Activated T-helper 2 cell treated with anti-CD3 and anti-CD28 coated beads, Interferon-gamma antibody, Interleukin-2, Interleukin-4, amounts not matched to agents 10 μg/mL and 5 μg/mL and 100 μg/mL, durations not matched to agents 14 hours and 24 hours and 36 hours (primary cell): ENCODE measurements at regions not wholly inside any gene's neighbourhood (a gene's known extent, or its start where the extent isn't known, plus 50 kb on each side); places are given as distances from the start of the nearest gene placed in this dataset.

Source experiments
- DNase-seq: peaks from one replicate; pipeline ENCODE4 v3.0.0; 2021; ENCODE audit warnings: low spot score
- H3K27ac Mint-ChIP-seq: one replicate; pipeline ENCODE4 v1.8.0; 2021; ENCODE audit warnings: mixed read lengths
- H3K27me3 Mint-ChIP-seq: one replicate; pipeline ENCODE4 v1.8.0; 2021; ENCODE audit warnings: low read depth, mixed read lengths
- H3K36me3 Mint-ChIP-seq: one replicate; pipeline ENCODE4 v1.8.0; 2021; ENCODE audit warnings: low read depth, mixed read lengths
- H3K4me1 Mint-ChIP-seq: one replicate; pipeline ENCODE4 v1.8.0; 2021; ENCODE audit warnings: low read depth, mixed read lengths
- H3K4me3 Mint-ChIP-seq: one replicate; pipeline ENCODE4 v1.8.0; 2021; ENCODE audit warnings: low read depth, mild to moderate bottlenecking, moderate library complexity, mixed read lengths
- H3K9me3 Mint-ChIP-seq: one replicate; pipeline ENCODE4 v1.8.0; 2021; ENCODE audit warnings: mixed read lengths
- intact Hi-C: fragments of 100-400 bp; cut with micrococcal nuclease; formaldehyde crosslinking; loops from one replicate; pipeline ENCODE4 v1.15.1; 2023

- Mint-ChIP-seq H3K36me3 (no peaks in the 10 kb centered on the region), H3K4me3 (no peak overlapping the region), H3K27me3 (no peaks in the 10 kb centered on the region), H3K4me1 (no peaks in the 10 kb centered on the region), H3K9me3 (peaks cover 8% of the 10 kb centered on the region), H3K27ac (no peak overlapping the region)
- intact Hi-C loops: no loop called here
- no peak for DNase-seq
These were observed 1014.6 kb downstream of the DTWD2 start for GRCh38 chr5:117973785-117974184.

- Mint-ChIP-seq H3K4me3 (no peak overlapping the region), H3K27ac (no peak overlapping the region), H3K4me1 (no peaks in the 10 kb centered on the region), H3K36me3 (no peaks in the 10 kb centered on the region), H3K9me3 (peaks cover 7% of the 10 kb centered on the region), H3K27me3 (no peaks in the 10 kb centered on the region)
- intact Hi-C loops: no loop called here
- DNase-seq: no peak
These were observed 1032.5 kb downstream of the DTWD2 start for GRCh38 chr5:117955831-117956230.

- no peak overlapping the region for H3K4me3 Mint-ChIP-seq
- no peak for DNase-seq
These were observed 1034.0 kb downstream of the DTWD2 start for GRCh38 chr5:117954331-117954730.

GRCh38 chr5:117953272-117953671 is 1035.1 kb downstream of the DTWD2 start:
- H3K9me3 Mint-ChIP-seq: peaks cover 7% of the 10 kb centered on the region
- H3K4me3 Mint-ChIP-seq: no peak overlapping the region
- H3K36me3 Mint-ChIP-seq: no peaks in the 10 kb centered on the region
- intact Hi-C loops: no loop called here
- no peak overlapping the region for H3K27ac Mint-ChIP-seq
- no peaks in the 10 kb centered on the region for H3K4me1 Mint-ChIP-seq
- no peaks in the 10 kb centered on the region for H3K27me3 Mint-ChIP-seq
- DNase-seq: no peak

More at GRCh38 chr5:117954331-117954730, 1034.0 kb downstream of the DTWD2 start:
- no peak overlapping the region for H3K27ac Mint-ChIP-seq
- H3K36me3 Mint-ChIP-seq: no peaks in the 10 kb centered on the region
- H3K4me1 Mint-ChIP-seq: no peaks in the 10 kb centered on the region
- peaks cover 7% of the 10 kb centered on the region for H3K9me3 Mint-ChIP-seq
- H3K27me3 Mint-ChIP-seq: no peaks in the 10 kb centered on the region
- intact Hi-C loops: no loop called here

- Mint-ChIP-seq H3K4me3 (no peak overlapping the region), H3K27ac (no peak overlapping the region), H3K27me3 (no peaks in the 10 kb centered on the region), H3K36me3 (no peaks in the 10 kb centered on the region), H3K4me1 (no peaks in the 10 kb centered on the region), H3K9me3 (peaks cover 3% of the 10 kb centered on the region)
- DNase-seq: no peak
- intact Hi-C loops: no loop called here
These were observed 1040.5 kb downstream of the DTWD2 start for GRCh38 chr5:117947836-117948235.

- DNase-seq: no peak
- peaks cover under 1% of the 10 kb centered on the region for H3K9me3 Mint-ChIP-seq
- H3K4me3 Mint-ChIP-seq: no peak overlapping the region
- no peaks in the 10 kb centered on the region for H3K4me1 Mint-ChIP-seq
- no peaks in the 10 kb centered on the region for H3K27me3 Mint-ChIP-seq
- intact Hi-C loops: no loop called here
- no peaks in the 10 kb centered on the region for H3K36me3 Mint-ChIP-seq
- no peak overlapping the region for H3K27ac Mint-ChIP-seq
These were observed 1041.2 kb downstream of the DTWD2 start for GRCh38 chr5:117947121-117947520.

GRCh38 chr5:117945258-117945657 is 1043.1 kb downstream of the DTWD2 start:
- Mint-ChIP-seq H3K27me3 (no peaks in the 10 kb centered on the region), H3K9me3 (no peaks in the 10 kb centered on the region)

GRCh38 chr5:117943541-117943940 is 1044.8 kb downstream of the DTWD2 start:
- H3K36me3 Mint-ChIP-seq: no peaks in the 10 kb centered on the region
- H3K27me3 Mint-ChIP-seq: no peaks in the 10 kb centered on the region
- no peaks in the 10 kb centered on the region for H3K4me1 Mint-ChIP-seq
- no peaks in the 10 kb centered on the region for H3K9me3 Mint-ChIP-seq
- no peak for DNase-seq
- no peak overlapping the region for H3K27ac Mint-ChIP-seq
- H3K4me3 Mint-ChIP-seq: no peak overlapping the region
- intact Hi-C loops: no loop called here

More at GRCh38 chr5:117945258-117945657, 1043.1 kb downstream of the DTWD2 start:
- H3K36me3 Mint-ChIP-seq: no peaks in the 10 kb centered on the region
- no peaks in the 10 kb centered on the region for H3K4me1 Mint-ChIP-seq
- H3K4me3 Mint-ChIP-seq: no peak overlapping the region
- intact Hi-C loops: no loop called here
- no peak for DNase-seq
- H3K27ac Mint-ChIP-seq: no peak overlapping the region

GRCh38 chr5:117942861-117943519 is 1045.4 kb downstream of the DTWD2 start:
- Mint-ChIP-seq H3K9me3 (no peaks in the 10 kb centered on the region), H3K27me3 (no peaks in the 10 kb centered on the region), H3K36me3 (no peaks in the 10 kb centered on the region), H3K4me1 (no peaks in the 10 kb centered on the region), H3K27ac (no peak overlapping the region), H3K4me3 (no peak overlapping the region)
- intact Hi-C loops: no loop called here
- DNase-seq: no peak

- H3K27me3 Mint-ChIP-seq: no peaks in the 10 kb centered on the region
- peaks cover 4% of the 10 kb centered on the region for H3K9me3 Mint-ChIP-seq
- no peaks in the 10 kb centered on the region for H3K36me3 Mint-ChIP-seq
- no peak for DNase-seq
- H3K4me1 Mint-ChIP-seq: peaks cover 12% of the 10 kb centered on the region
- no peak overlapping the region for H3K4me3 Mint-ChIP-seq
- no peak overlapping the region for H3K27ac Mint-ChIP-seq
- intact Hi-C loops: no loop called here
These were observed 1095.1 kb downstream of the DTWD2 start for GRCh38 chr5:117893211-117893610.

GRCh38 chr5:117892360-117892759 is 1096.0 kb downstream of the DTWD2 start:
- DNase-seq: no peak
- Mint-ChIP-seq H3K36me3 (no peaks in the 10 kb centered on the region), H3K9me3 (peaks cover 4% of the 10 kb centered on the region), H3K4me1 (peaks cover 14% of the 10 kb centered on the region), H3K27ac (no peak overlapping the region), H3K27me3 (no peaks in the 10 kb centered on the region), H3K4me3 (no peak overlapping the region)
- intact Hi-C loops: no loop called here

GRCh38 chr5:117889596-117889995 is 1098.8 kb downstream of the DTWD2 start:
- no peak for DNase-seq

GRCh38 chr5:117888688-117889087 is 1099.7 kb downstream of the DTWD2 start:
- peak overlapping the region; percentile 58 for H3K27ac Mint-ChIP-seq
- peaks cover 14% of the 10 kb centered on the region for H3K4me1 Mint-ChIP-seq
- no peaks in the 10 kb centered on the region for H3K36me3 Mint-ChIP-seq
- intact Hi-C loops: no loop called here
- H3K27me3 Mint-ChIP-seq: no peaks in the 10 kb centered on the region
- peak overlapping the region; percentile 24 for H3K4me3 Mint-ChIP-seq
- peak; percentile 8 for DNase-seq
- H3K9me3 Mint-ChIP-seq: no peaks in the 10 kb centered on the region

More at GRCh38 chr5:117889596-117889995, 1098.8 kb downstream of the DTWD2 start:
- no peaks in the 10 kb centered on the region for H3K36me3 Mint-ChIP-seq
- H3K4me3 Mint-ChIP-seq: peak overlapping the region; percentile 26
- intact Hi-C loops: no loop called here
- H3K27ac Mint-ChIP-seq: no peak overlapping the region
- peaks cover 1% of the 10 kb centered on the region for H3K9me3 Mint-ChIP-seq
- peaks cover 14% of the 10 kb centered on the region for H3K4me1 Mint-ChIP-seq
- no peaks in the 10 kb centered on the region for H3K27me3 Mint-ChIP-seq
